Heart left ventricle (tissue), 13 donors: ENCODE measurements at regions not wholly inside any gene's neighbourhood (a gene's known extent, or its start where the extent isn't known, plus 50 kb on each side); places are given as distances from the start of the nearest gene placed in this dataset.

Experiments
- POLR2A ChIP-seq, 2 donors: fragments of 450-650 bp; IDR thresholded peaks; one replicate each; pipeline ENCODE4 v1.6.1; 2017; ENCODE audit warnings: antibody characterized with exemption in 2 of 2, mild to moderate bottlenecking in 2 of 2, moderate library complexity in 2 of 2
- TF ChIP-seq, protein P1 (sequence below), 12 donors: fragments of 200-600 bp; sonication (generic) in 4 of 12; IDR thresholded peaks; one replicate each; pipeline versions ENCODE4 v1.5.0 to v1.8.0; 2018 to 2022; ENCODE audit warnings: antibody characterized with exemption in 12 of 12, mild to moderate bottlenecking in 5 of 12
- donor health status: ischemic (EF 13 %, LVEDD 7.1; RV severe dilation, severe dysfunction).
- donor health status: DM: no; HTN: yes; CAD: no.
- donor health status: DM: no; HTN: no; CAD: no.
- donor health status: ischemic (EF 25% LVEDD 6.9; RV normal size, moderate dysfunction).
- donor health status: ischemic (EF 25% LVEDD 5.7; RV mildly dilated, moderate dysfunction).
- donor health status: ischemic (EF 35%, LVEDD 5.7; RV mildly dilated, moderate dysfunction).
- donor health status: nonischemic (EF 11% LVEDD 7.7; RV severe dilation, severe dysfunction).
- donor health status: DM: yes; HTN: yes; CAD: no.
- donor health status: PGD.
- donor health status: ischemic (EF 29% LVEDD 5.4; RV normal size, mild dysfunction).
- donor health status: nonischemic (EF 23%, LVEDD 6.1; RV moderate dilation, normal function).

DNA sequence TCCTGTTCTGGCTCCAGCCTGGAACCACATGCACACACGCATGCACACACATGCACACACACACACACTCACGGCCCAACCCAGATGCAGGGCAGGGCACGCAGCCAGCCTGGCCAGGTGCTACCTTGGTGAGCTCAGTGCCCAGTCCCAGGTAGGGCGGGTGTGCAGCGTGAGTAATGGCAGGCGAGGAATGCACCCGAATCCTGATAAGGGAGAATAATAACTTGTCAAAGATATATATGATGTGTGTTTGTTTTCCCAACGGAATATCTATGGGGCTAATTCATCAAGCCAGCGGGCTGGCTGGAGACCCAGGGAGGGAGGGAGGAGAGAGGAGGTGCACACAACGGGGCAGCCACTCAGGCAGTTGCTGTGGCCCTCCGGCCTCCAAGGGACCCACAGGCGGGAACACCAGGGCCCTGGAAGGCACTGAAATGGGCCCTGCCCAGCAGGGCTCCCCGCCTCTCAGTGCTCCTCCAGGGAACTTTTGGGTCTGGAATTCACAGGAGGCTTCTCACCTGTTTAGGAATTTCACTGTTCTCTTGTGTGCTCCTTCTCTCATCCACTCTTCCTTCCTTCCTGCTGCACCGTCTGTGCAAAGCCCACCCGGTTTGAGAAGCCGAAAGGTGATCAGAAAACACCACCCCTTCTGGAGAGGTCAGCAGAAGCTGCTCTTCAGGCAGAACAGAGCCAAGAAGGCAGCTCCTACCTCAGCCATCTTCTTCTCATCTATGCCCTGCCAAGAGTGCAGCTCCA, 79.0 kb downstream of the BUD13 start:
- TF ChIP-seq, protein P1, sequence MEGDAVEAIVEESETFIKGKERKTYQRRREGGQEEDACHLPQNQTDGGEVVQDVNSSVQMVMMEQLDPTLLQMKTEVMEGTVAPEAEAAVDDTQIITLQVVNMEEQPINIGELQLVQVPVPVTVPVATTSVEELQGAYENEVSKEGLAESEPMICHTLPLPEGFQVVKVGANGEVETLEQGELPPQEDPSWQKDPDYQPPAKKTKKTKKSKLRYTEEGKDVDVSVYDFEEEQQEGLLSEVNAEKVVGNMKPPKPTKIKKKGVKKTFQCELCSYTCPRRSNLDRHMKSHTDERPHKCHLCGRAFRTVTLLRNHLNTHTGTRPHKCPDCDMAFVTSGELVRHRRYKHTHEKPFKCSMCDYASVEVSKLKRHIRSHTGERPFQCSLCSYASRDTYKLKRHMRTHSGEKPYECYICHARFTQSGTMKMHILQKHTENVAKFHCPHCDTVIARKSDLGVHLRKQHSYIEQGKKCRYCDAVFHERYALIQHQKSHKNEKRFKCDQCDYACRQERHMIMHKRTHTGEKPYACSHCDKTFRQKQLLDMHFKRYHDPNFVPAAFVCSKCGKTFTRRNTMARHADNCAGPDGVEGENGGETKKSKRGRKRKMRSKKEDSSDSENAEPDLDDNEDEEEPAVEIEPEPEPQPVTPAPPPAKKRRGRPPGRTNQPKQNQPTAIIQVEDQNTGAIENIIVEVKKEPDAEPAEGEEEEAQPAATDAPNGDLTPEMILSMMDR (IDR thresholded peaks at IDR 0.05): no peak
- TF ChIP-seq POLR2A (IDR thresholded peaks at IDR 0.05): no peak
